GM12892 (cell line): ENCODE measurements at regions not wholly inside any gene's neighbourhood (a gene's known extent, or its start where the extent isn't known, plus 50 kb on each side); places are given as distances from the start of the nearest gene placed in this dataset.

Experiments used
- POLR2A ChIP-seq: IDR thresholded peaks from 2 replicates; pipeline ENCODE4 v1.6.1; 2011; ENCODE audit warnings: low read depth, low read length, control low read depth
- POLR2AphosphoS5 ChIP-seq: IDR thresholded peaks from 2 replicates; pipeline ENCODE4 v1.6.1; 2011; ENCODE audit warnings: low read depth, low read length, control low read depth

DNA sequence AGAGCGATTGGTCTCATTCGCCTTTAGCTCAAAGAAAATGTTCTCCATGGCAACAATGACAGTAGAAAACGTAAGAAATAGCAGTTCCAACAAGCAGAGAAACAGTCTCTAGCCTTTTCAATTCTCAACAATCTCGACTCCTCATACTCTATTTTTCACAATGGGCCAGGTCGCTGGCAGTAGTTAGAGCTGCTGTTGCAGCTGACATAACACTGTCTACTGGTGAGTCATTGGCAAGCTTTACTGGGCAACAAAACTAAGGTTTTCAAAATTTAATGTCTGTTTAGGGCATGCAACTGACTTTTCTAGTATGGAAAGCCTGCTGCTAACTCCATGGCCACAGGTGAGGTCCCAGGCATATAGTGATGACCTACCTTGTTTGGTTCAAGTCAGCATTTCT, 221.1 kb upstream of the KAZN start:
- TF ChIP-seq POLR2A (no peak), POLR2AphosphoS5 (no peak)
